ENCODE measurements at regions not wholly inside any gene's neighbourhood (a gene's known extent, or its start where the extent isn't known, plus 50 kb on each side); places are given as distances from the start of the nearest gene placed in this dataset.

GRCh38 chr2:173590276-173590861 lies 235.7 kb downstream of the CDCA7 start:
- ChIA-PET CTCF (no interaction called here), POLR2A (no interaction called here)
- H3K4me1 Mint-ChIP-seq: no peaks in the 10 kb centered on the region
- no peak overlapping the region for H3K27ac Mint-ChIP-seq
- H3K4me3 Mint-ChIP-seq: no peak overlapping the region
- H3K27me3 Mint-ChIP-seq: peaks cover 3% of the 10 kb centered on the region
- H3K9me3 Mint-ChIP-seq: peaks cover 5% of the 10 kb centered on the region
- no peaks in the 10 kb centered on the region for H3K36me3 Mint-ChIP-seq (ENCODE audit: low read depth)
- no peak for DNase-seq

GRCh38 chr2:173593109-173593508 lies 238.4 kb downstream of the CDCA7 start:
- Mint-ChIP-seq H3K4me3 (no peak overlapping the region), H3K27ac (no peak overlapping the region), H3K9me3 (peaks cover 5% of the 10 kb centered on the region), H3K4me1 (no peaks in the 10 kb centered on the region), H3K27me3 (peaks cover 6% of the 10 kb centered on the region), H3K36me3 (ENCODE audit: low read depth) (no peaks in the 10 kb centered on the region)
- ChIA-PET POLR2A (no interaction called here), CTCF (no interaction called here)
- DNase-seq: no peak

GRCh38 chr2:173596244-173596643 lies 241.6 kb downstream of the CDCA7 start:
- ChIA-PET CTCF (no interaction called here), POLR2A (no interaction called here)
- H3K4me3 Mint-ChIP-seq: no peak overlapping the region
- H3K9me3 Mint-ChIP-seq: peaks cover 5% of the 10 kb centered on the region
- H3K4me1 Mint-ChIP-seq: no peaks in the 10 kb centered on the region
- DNase-seq: no peak
- no peak overlapping the region for H3K27ac Mint-ChIP-seq
- H3K27me3 Mint-ChIP-seq: peaks cover 10% of the 10 kb centered on the region
- H3K36me3 Mint-ChIP-seq (ENCODE audit: low read depth): no peaks in the 10 kb centered on the region

GRCh38 chr2:173598525-173598924 lies 243.9 kb downstream of the CDCA7 start:
- Mint-ChIP-seq H3K27ac (no peak overlapping the region), H3K27me3 (peaks cover 10% of the 10 kb centered on the region), H3K9me3 (peaks cover 3% of the 10 kb centered on the region), H3K4me1 (no peaks in the 10 kb centered on the region), H3K36me3 (ENCODE audit: low read depth) (no peaks in the 10 kb centered on the region), H3K4me3 (no peak overlapping the region)
- CTCF ChIA-PET: no interaction called here
- no peak for DNase-seq
- POLR2A ChIA-PET: no interaction called here

GRCh38 chr2:173599821-173600359 lies 245.2 kb downstream of the CDCA7 start:
- no peak overlapping the region for H3K4me3 Mint-ChIP-seq
- no peak for DNase-seq
- H3K27ac Mint-ChIP-seq: no peak overlapping the region
- H3K36me3 Mint-ChIP-seq (ENCODE audit: low read depth): no peaks in the 10 kb centered on the region
- CTCF ChIA-PET: no interaction called here
- POLR2A ChIA-PET: no interaction called here
- H3K27me3 Mint-ChIP-seq: peaks cover 10% of the 10 kb centered on the region
- H3K4me1 Mint-ChIP-seq: no peaks in the 10 kb centered on the region
- H3K9me3 Mint-ChIP-seq: no peaks in the 10 kb centered on the region

GRCh38 chr2:173602153-173602795 lies 247.6 kb downstream of the CDCA7 start:
- H3K27ac Mint-ChIP-seq: no peak overlapping the region
- no peaks in the 10 kb centered on the region for H3K36me3 Mint-ChIP-seq (ENCODE audit: low read depth)
- no peak for DNase-seq
- peaks cover 13% of the 10 kb centered on the region for H3K27me3 Mint-ChIP-seq
- H3K4me3 Mint-ChIP-seq: no peak overlapping the region
- H3K4me1 Mint-ChIP-seq: no peaks in the 10 kb centered on the region
- ChIA-PET POLR2A (no interaction called here), CTCF (no interaction called here)
- H3K9me3 Mint-ChIP-seq: no peaks in the 10 kb centered on the region

GRCh38 chr2:173605994-173606393 lies 251.3 kb downstream of the CDCA7 start:
- H3K36me3 Mint-ChIP-seq (ENCODE audit: low read depth): no peaks in the 10 kb centered on the region
- CTCF ChIA-PET: no interaction called here
- POLR2A ChIA-PET: no interaction called here

GRCh38 chr2:173606619-173607248 lies 252.1 kb downstream of the CDCA7 start:
- no peaks in the 10 kb centered on the region for H3K36me3 Mint-ChIP-seq (ENCODE audit: low read depth)
- no peaks in the 10 kb centered on the region for H3K9me3 Mint-ChIP-seq
- no peak overlapping the region for H3K27ac Mint-ChIP-seq
- ChIA-PET POLR2A (no interaction called here), CTCF (no interaction called here)
- DNase-seq: no peak
- no peak overlapping the region for H3K4me3 Mint-ChIP-seq
- H3K27me3 Mint-ChIP-seq: peaks cover 27% of the 10 kb centered on the region
- H3K4me1 Mint-ChIP-seq: no peaks in the 10 kb centered on the region

More at GRCh38 chr2:173605994-173606393, 251.3 kb downstream of the CDCA7 start:
- no peak for DNase-seq
- no peaks in the 10 kb centered on the region for H3K9me3 Mint-ChIP-seq
- no peak overlapping the region for H3K27ac Mint-ChIP-seq
- no peak overlapping the region for H3K4me3 Mint-ChIP-seq
- no peaks in the 10 kb centered on the region for H3K4me1 Mint-ChIP-seq
- peaks cover 24% of the 10 kb centered on the region for H3K27me3 Mint-ChIP-seq

GRCh38 chr2:173607606-173608311 lies 253.1 kb downstream of the CDCA7 start:
- ChIA-PET POLR2A (no interaction called here), CTCF (no interaction called here)
- no peak for DNase-seq
- H3K27me3 Mint-ChIP-seq: peaks cover 30% of the 10 kb centered on the region
- no peaks in the 10 kb centered on the region for H3K36me3 Mint-ChIP-seq (ENCODE audit: low read depth)
- H3K4me1 Mint-ChIP-seq: no peaks in the 10 kb centered on the region
- H3K4me3 Mint-ChIP-seq: no peak overlapping the region
- no peak overlapping the region for H3K27ac Mint-ChIP-seq
- no peaks in the 10 kb centered on the region for H3K9me3 Mint-ChIP-seq

- H3K27ac Mint-ChIP-seq: no peak overlapping the region
- POLR2A ChIA-PET: no interaction called here
- H3K27me3 Mint-ChIP-seq: peaks cover 32% of the 10 kb centered on the region
- H3K4me3 Mint-ChIP-seq: no peak overlapping the region
- H3K9me3 Mint-ChIP-seq: no peaks in the 10 kb centered on the region
- DNase-seq: no peak
- no peaks in the 10 kb centered on the region for H3K36me3 Mint-ChIP-seq (ENCODE audit: low read depth)
- H3K4me1 Mint-ChIP-seq: no peaks in the 10 kb centered on the region
- CTCF ChIA-PET: no interaction called here
Observed at GRCh38 chr2:173611121-173611520, 256.4 kb downstream of the CDCA7 start.

GRCh38 chr2:173612354-173612753 lies 257.7 kb downstream of the CDCA7 start:
- Mint-ChIP-seq H3K36me3 (ENCODE audit: low read depth) (no peaks in the 10 kb centered on the region), H3K27ac (no peak overlapping the region), H3K27me3 (peaks cover 25% of the 10 kb centered on the region), H3K9me3 (no peaks in the 10 kb centered on the region), H3K4me1 (no peaks in the 10 kb centered on the region), H3K4me3 (no peak overlapping the region)
- ChIA-PET POLR2A (no interaction called here), CTCF (no interaction called here)
- DNase-seq: no peak

GRCh38 chr2:173613386-173613785 lies 258.7 kb downstream of the CDCA7 start:
- peaks cover 16% of the 10 kb centered on the region for H3K27me3 Mint-ChIP-seq
- DNase-seq: no peak
- ChIA-PET POLR2A (no interaction called here), CTCF (no interaction called here)
- no peak overlapping the region for H3K4me3 Mint-ChIP-seq
- no peak overlapping the region for H3K27ac Mint-ChIP-seq
- H3K4me1 Mint-ChIP-seq: no peaks in the 10 kb centered on the region
- H3K9me3 Mint-ChIP-seq: no peaks in the 10 kb centered on the region
- no peaks in the 10 kb centered on the region for H3K36me3 Mint-ChIP-seq (ENCODE audit: low read depth)

- no peak overlapping the region for H3K27ac Mint-ChIP-seq
- H3K4me1 Mint-ChIP-seq: no peaks in the 10 kb centered on the region
- peaks cover 15% of the 10 kb centered on the region for H3K27me3 Mint-ChIP-seq
- no peak overlapping the region for H3K4me3 Mint-ChIP-seq
- ChIA-PET POLR2A (no interaction called here), CTCF (no interaction called here)
- DNase-seq: no peak
- no peaks in the 10 kb centered on the region for H3K36me3 Mint-ChIP-seq (ENCODE audit: low read depth)
- H3K9me3 Mint-ChIP-seq: no peaks in the 10 kb centered on the region
Observed at GRCh38 chr2:173614265-173614930, 259.7 kb downstream of the CDCA7 start.

Data from activated CD4-positive, alpha-beta memory T cell treated with anti-CD3 and anti-CD28 coated beads, Interleukin-2, amount 10 ng/mL, durations not matched to agents 7 days and 5 days (primary cell).